VCaP (cell line): ENCODE measurements at regions not wholly inside any gene's neighbourhood (a gene's known extent, or its start where the extent isn't known, plus 50 kb on each side); places are given as distances from the start of the nearest gene placed in this dataset.

ENCODE experiments used
- H3K27ac ChIP-seq: fragments of 450-650 bp; 2 replicates; pipeline ENCODE4 v1.5.1; 2017
- CTCF ChIP-seq: fragments of 450-650 bp; conservative IDR thresholded peaks from 2 replicates; pipeline ENCODE4 v1.5.1; 2017; ENCODE audit warnings: mild to moderate bottlenecking, moderate library complexity

DNA sequence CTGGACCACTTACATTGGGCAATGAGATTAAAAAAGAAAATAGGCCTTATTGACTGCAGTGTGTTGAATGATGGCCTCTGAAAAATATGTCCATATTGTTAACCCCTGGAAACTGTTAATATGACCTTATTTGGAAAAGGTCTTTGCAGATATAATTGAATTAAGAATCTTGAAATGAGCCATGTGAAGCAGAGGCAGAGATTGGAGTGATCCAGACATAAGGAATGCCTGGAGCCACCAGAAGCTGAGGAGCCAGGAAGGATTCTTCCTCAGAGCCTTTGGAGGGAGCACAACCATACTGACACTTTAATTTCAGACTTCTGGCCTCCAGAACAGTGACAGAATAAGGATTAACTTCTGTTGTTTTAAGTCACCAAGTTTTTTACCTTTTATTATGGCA, 510.4 kb upstream of the AGTR1 start:
- H3K27ac ChIP-seq = no peak overlapping the region
- no peak for TF ChIP-seq CTCF

GRCh38 chr3:148190441-148190990, 507.2 kb upstream of the AGTR1 start:
- TF ChIP-seq CTCF = no peak
- no peak overlapping the region for H3K27ac ChIP-seq

- TF ChIP-seq CTCF = no peak
- H3K27ac ChIP-seq = no peak overlapping the region
Measured at GRCh38 chr3:148191966-148192365, 505.7 kb upstream of the AGTR1 start.

DNA sequence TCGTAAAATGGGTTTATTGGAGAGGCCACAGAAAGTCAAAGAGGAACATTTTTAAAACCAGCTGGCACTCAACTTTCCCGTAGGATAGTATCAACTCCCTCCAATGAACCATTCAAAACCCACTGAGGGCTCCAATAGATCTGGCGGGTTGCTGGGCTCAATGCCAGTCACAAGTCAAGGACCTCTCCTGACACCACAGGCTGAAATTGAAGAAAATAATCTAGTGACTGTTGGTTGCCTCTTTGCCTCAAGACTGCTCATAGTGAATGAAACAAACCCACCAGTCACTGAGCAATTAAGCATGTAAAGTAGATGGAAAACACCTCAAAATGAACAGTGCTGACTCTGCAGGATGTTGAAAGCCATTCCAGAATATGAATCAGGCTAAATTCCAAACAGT, 500.6 kb upstream of the AGTR1 start:
- TF ChIP-seq CTCF = no peak
- H3K27ac ChIP-seq = no peak overlapping the region

GRCh38 chr3:148202386-148202785, 495.3 kb upstream of the AGTR1 start:
- H3K27ac ChIP-seq = no peak overlapping the region
- 0 out of 2 replicates have a peak, but pooled peaks have one; percentile 14 for TF ChIP-seq CTCF

- peak overlapping the region; percentile 68 for H3K27ac ChIP-seq
- TF ChIP-seq CTCF = no peak
Measured at GRCh38 chr3:148203297-148204010, 494.2 kb upstream of the AGTR1 start.

- peak overlapping the region; percentile 68 for H3K27ac ChIP-seq
- TF ChIP-seq CTCF = no peak
Measured at GRCh38 chr3:148204131-148204530, 493.6 kb upstream of the AGTR1 start.
